ENCODE measurements at regions not wholly inside any gene's neighbourhood (a gene's known extent, or its start where the extent isn't known, plus 50 kb on each side); places are given as distances from the start of the nearest gene placed in this dataset.

GRCh38 chr1:194586302-194586701 lies 1399.9 kb upstream of the B3GALT2 start (continued):
- TF ChIP-seq, protein P1, sequence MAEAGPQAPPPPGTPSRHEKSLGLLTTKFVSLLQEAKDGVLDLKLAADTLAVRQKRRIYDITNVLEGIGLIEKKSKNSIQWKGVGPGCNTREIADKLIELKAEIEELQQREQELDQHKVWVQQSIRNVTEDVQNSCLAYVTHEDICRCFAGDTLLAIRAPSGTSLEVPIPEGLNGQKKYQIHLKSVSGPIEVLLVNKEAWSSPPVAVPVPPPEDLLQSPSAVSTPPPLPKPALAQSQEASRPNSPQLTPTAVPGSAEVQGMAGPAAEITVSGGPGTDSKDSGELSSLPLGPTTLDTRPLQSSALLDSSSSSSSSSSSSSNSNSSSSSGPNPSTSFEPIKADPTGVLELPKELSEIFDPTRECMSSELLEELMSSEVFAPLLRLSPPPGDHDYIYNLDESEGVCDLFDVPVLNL (IDR thresholded peaks at IDR 0.05; ENCODE audit: low read depth, low read length) = no peak

DNA sequence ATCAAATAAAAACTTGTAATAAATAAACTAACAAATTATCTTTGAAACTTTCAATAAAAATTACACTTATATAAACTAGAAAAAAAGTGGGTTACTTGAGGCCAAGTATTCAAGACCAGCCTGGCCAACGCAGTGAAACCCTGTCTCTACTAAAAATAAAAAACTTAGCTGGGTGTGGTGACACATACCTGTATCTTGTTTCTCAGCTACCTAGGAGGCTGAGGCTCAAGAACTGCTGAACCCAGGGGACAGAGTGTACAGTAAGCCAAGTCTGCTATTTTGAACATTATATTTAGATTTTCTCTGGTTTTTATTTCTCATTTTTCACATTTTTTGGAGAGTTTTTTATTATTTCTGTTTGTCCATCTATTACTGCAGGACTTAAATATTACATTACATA lies 1397.6 kb upstream of the B3GALT2 start:
- Histone ChIP-seq H3K27ac (ENCODE audit: control insufficient read depth, insufficient read depth) (no peak overlapping the region), H3K36me3 (ENCODE audit: control insufficient read depth in 2 of 2, insufficient read depth in 2 of 2, low read length in 1 of 2) (no peaks in the 10 kb centered on the region), H2AFZ (ENCODE audit: control insufficient read depth, low read depth, low read length) (no peak overlapping the region), H3K4me1 (ENCODE audit: control insufficient read depth, insufficient read depth, low read length) (no peaks in the 10 kb centered on the region), H4K20me1 (ENCODE audit: control insufficient read depth, insufficient read depth) (no peaks in the 10 kb centered on the region), H3K4me3 (no peak overlapping the region), H3K9ac (ENCODE audit: control insufficient read depth, insufficient read depth, low read length) (no peak overlapping the region), H3K4me2 (ENCODE audit: control insufficient read depth, insufficient read depth) (no peak overlapping the region), H3K9me3 (replicated peaks; ENCODE audit: control insufficient read depth, insufficient read depth, low read length) (no peaks in the 10 kb centered on the region), H3K27me3 (replicated peaks in 1 of 2; ENCODE audit: control insufficient read depth in 2 of 2, insufficient read depth in 2 of 2, low read length in 1 of 2) (no peaks in the 10 kb centered on the region), H3K79me2 (ENCODE audit: control insufficient read depth, insufficient read depth, low read length) (no peaks in the 10 kb centered on the region)
- TF ChIP-seq HDAC2 (IDR thresholded peaks at IDR 0.05) = no peak
- ChIA-PET SMC1A (ENCODE audit: uncharacterized antibody, unreplicated experiment) (no interaction called here), POLR2A (no interaction called here), RAD21 (ENCODE audit: unreplicated experiment) (no interaction called here), CTCF (no interaction called here)
- WGBS (ENCODE audit: insufficient coverage, insufficient replicate concordance, low lambda C conversion rate, missing lambda C conversion rate) = 7% methylated on average over 1 of the region's 1 CpG
- FAIRE-seq (no peak), ATAC-seq (no peak), DNase-seq (ENCODE audit: low read depth, low spot score) (no peak)
- no TSS peak for BruUV-seq (replicated peaks)
- intact Hi-C loops (cut with micrococcal nuclease; ENCODE audit: unreplicated experiment) (no loop called here), in situ Hi-C loops (cut with MboI) (no loop called here)

- intact Hi-C loops (cut with micrococcal nuclease; ENCODE audit: unreplicated experiment) = no loop called here
- H3K79me2 ChIP-seq (ENCODE audit: control insufficient read depth, insufficient read depth, low read length) = no peaks in the 10 kb centered on the region
- no peak overlapping the region for H2AFZ ChIP-seq (ENCODE audit: control insufficient read depth, low read depth, low read length)
- POLR2A ChIA-PET = no interaction called here
- SMC1A ChIA-PET (ENCODE audit: uncharacterized antibody, unreplicated experiment) = no interaction called here
- no peak overlapping the region for H3K27ac ChIP-seq (ENCODE audit: control insufficient read depth, insufficient read depth)
- no peaks in the 10 kb centered on the region for H3K4me1 ChIP-seq (ENCODE audit: control insufficient read depth, insufficient read depth, low read length)
- DNase-seq (ENCODE audit: low read depth, low spot score) (no peak), FAIRE-seq (no peak), ATAC-seq (no peak)
- BruUV-seq (replicated peaks) = no TSS peak
- H4K20me1 ChIP-seq (ENCODE audit: control insufficient read depth, insufficient read depth) = no peaks in the 10 kb centered on the region
- CTCF ChIA-PET = no interaction called here
- in situ Hi-C loops (cut with MboI) = no loop called here
- H3K27me3 ChIP-seq (replicated peaks in 1 of 2; ENCODE audit: control insufficient read depth in 2 of 2, insufficient read depth in 2 of 2, low read length in 1 of 2) = no peaks in the 10 kb centered on the region
- H3K4me2 ChIP-seq (ENCODE audit: control insufficient read depth, insufficient read depth) = no peak overlapping the region
- no peaks in the 10 kb centered on the region for H3K36me3 ChIP-seq (ENCODE audit: control insufficient read depth in 2 of 2, insufficient read depth in 2 of 2, low read length in 1 of 2)
- RAD21 ChIA-PET (ENCODE audit: unreplicated experiment) = no interaction called here
- H3K9me3 ChIP-seq (replicated peaks; ENCODE audit: control insufficient read depth, insufficient read depth, low read length) = no peaks in the 10 kb centered on the region
- H3K4me3 ChIP-seq = no peak overlapping the region
- no peak overlapping the region for H3K9ac ChIP-seq (ENCODE audit: control insufficient read depth, insufficient read depth, low read length)
- TF ChIP-seq, protein P2, sequence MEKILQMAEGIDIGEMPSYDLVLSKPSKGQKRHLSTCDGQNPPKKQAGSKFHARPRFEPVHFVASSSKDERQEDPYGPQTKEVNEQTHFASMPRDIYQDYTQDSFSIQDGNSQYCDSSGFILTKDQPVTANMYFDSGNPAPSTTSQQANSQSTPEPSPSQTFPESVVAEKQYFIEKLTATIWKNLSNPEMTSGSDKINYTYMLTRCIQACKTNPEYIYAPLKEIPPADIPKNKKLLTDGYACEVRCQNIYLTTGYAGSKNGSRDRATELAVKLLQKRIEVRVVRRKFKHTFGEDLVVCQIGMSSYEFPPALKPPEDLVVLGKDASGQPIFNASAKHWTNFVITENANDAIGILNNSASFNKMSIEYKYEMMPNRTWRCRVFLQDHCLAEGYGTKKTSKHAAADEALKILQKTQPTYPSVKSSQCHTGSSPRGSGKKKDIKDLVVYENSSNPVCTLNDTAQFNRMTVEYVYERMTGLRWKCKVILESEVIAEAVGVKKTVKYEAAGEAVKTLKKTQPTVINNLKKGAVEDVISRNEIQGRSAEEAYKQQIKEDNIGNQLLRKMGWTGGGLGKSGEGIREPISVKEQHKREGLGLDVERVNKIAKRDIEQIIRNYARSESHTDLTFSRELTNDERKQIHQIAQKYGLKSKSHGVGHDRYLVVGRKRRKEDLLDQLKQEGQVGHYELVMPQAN (conservative IDR thresholded peaks at IDR 0.05) = no peak
- TF ChIP-seq ZBTB40 (IDR thresholded peaks at IDR 0.05; ENCODE audit: borderline replicate concordance) (no peak), HSF1 (IDR thresholded peaks at IDR 0.05; ENCODE audit: low read depth, low read length) (no peak), PAX5 (IDR thresholded peaks at IDR 0.05; ENCODE audit: borderline replicate concordance, low read depth, low read length) (no peak), ZNF24 (IDR thresholded peaks at IDR 0.05) (no peak), MEF2B (IDR thresholded peaks at IDR 0.05; ENCODE audit: partially characterized antibody, poor library complexity, severe bottlenecking) (no peak)
Observed at GRCh38 chr1:194570476-194570875, 1384.1 kb upstream of the B3GALT2 start.
